GM12891 (cell line): ENCODE measurements at regions not wholly inside any gene's neighbourhood (a gene's known extent, or its start where the extent isn't known, plus 50 kb on each side); places are given as distances from the start of the nearest gene placed in this dataset.
A peak's percentile ranks its signal among the peaks of the same experiment; 100 is the strongest.

Experiments
- DNase-seq: peaks from one replicate; pipeline ENCODE4 v3.0.0; 2011; ENCODE audit warnings: low spot score; ENCODE audit not compliant: insufficient read length
- FAIRE-seq: peaks from 2 replicates; lab custom pipeline; 2011; peaks lifted over from hg19 to GRCh38; lab: Jason Lieb, UNC
- PAX5 ChIP-seq: IDR thresholded peaks from 2 replicates; pipeline ENCODE4 v1.6.1; 2011; ENCODE audit warnings: low read length, moderate library complexity, mild to moderate bottlenecking; ENCODE audit not compliant: insufficient read depth, severe bottlenecking
- POLR2A ChIP-seq: IDR thresholded peaks from 2 replicates; pipeline ENCODE4 v1.6.1; 2011; ENCODE audit warnings: low read depth, low read length, control low read depth
- POLR2AphosphoS5 ChIP-seq: IDR thresholded peaks from 2 replicates; pipeline ENCODE4 v1.6.1; 2011; ENCODE audit warnings: low read depth, low read length, control low read depth
- POU2F2 ChIP-seq: IDR thresholded peaks from 2 replicates; pipeline ENCODE4 v1.6.1; 2011; ENCODE audit warnings: low read depth, mild to moderate bottlenecking, control low read depth, low read length, moderate library complexity
- SPI1 ChIP-seq: IDR thresholded peaks from 2 replicates; pipeline ENCODE4 v1.6.1; 2011; ENCODE audit warnings: low read depth, low read length, control low read depth
- TAF1 ChIP-seq: IDR thresholded peaks from 2 replicates; pipeline ENCODE4 v1.6.1; 2011; ENCODE audit warnings: low read depth, low read length, control low read depth

DNA sequence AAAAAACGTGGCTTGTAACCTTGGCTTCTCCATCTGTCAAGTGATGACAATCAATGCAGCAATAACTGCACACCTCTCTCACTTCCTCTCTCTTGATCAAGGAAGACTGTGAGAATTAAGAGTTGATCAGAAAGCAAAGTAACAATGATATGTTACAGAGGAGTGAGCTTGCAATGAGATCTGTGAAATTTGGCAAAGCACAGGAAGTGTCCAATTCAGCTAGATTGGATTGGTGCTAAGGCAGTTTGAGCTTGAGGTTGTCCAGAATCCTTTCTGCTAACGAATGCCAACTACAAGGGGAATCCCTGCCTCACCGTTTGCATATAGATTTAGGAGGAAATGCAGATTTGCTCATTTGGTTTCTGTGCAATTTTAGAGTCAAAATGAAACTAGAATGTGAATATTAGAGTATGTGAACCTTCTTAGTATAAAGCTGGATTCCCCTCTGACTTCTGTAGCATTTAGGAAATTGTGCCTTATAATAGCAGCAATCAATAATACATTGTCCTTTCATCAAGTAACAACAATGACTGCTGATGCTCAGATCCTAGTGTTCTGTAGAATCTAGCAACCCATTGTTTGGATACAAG is 346.4 kb downstream of the PTTG2 start:
- TF ChIP-seq POLR2AphosphoS5 (no peak), SPI1 (peak; percentile 96), POU2F2 (peak; percentile 100), POLR2A (no peak)
- DNase-seq (no peak), FAIRE-seq (peak; percentile 97)

DNA sequence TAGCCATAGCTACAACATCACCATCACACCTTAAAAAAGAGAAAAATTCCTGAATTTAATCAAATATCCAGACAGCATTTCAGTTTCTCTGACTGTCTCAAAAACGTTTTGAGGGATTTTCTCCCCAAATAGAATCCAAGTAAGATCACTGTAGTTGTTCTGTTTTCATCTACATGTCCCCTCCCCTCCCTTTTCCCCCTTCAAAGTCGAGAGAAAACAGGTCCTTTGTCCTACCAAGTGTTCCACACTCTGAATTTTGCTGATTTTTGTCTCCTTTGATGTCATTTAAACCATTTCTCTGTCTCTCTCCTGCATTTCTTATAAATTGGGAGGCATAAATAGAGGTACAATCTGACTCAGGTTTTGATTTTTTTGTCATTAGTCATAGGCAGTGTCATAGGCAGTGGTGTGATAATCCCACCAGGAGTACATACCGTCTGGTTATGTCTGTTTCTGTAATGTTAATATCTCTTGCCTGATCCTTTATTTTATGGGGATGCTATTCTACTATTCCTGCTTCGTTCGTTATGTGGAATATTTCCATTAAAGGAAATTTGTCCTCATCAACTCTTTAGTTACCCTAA is 348.6 kb downstream of the PTTG2 start:
- FAIRE-seq = no peak
- DNase-seq = no peak
- no peak for TF ChIP-seq POLR2AphosphoS5

DNA sequence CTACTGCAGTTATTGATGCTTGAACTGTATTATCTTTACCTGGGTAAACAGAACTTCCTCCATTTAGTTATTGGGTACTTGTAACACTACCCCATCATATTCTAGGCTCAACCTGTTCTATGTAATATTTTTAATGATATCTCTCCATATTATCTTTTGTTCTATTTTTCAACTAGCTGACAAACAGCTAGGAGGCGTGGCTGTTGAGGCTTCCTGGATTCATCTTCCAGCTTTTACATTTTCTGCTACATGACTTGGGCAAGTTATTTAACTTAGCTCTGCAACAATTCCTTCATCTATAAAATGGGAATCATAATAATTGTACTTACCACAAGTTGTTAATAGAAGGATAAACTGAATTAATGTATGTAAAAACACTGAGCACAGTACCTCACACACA is 349.3 kb downstream of the PTTG2 start:
- TF ChIP-seq POLR2AphosphoS5 (no peak), PAX5 (no peak), TAF1 (no peak), POLR2A (no peak), POU2F2 (no peak), SPI1 (no peak)
- FAIRE-seq (no peak), DNase-seq (no peak)

DNA sequence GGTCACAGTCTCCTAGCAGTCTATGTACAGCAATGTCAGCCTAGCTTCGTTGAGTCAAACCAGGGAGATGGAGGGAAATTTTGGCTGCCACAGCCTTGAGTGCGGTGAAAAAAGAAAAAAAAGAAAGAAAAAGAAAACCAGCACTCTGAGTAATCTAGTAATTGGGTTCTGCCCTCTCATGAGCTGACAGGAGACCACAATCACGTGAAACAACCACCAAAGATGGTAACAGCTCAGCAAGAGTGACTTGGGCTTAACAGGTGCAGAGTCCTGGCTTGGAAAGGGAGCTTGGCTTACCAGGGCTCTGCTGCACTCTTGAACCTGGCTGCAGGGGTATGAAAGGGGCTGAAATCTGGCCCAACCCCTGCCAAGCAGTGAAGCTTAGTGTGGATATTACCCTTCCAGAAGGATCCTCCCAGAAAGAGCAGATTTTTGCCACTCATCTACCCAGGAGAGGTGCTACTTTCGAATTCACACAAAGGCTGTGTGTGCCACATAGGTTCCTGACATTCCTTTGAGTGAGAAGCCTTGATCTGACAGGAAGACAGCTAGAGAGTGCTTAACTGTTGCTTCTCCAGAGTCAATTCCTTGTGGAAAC is 350.3 kb downstream of the PTTG2 start:
- no peak; the same call in 1 of the 2 replicates for TF ChIP-seq POLR2A
- TF ChIP-seq PAX5 = peak; percentile 43
- TF ChIP-seq POU2F2 = peak; percentile 91
- TF ChIP-seq TAF1 = no peak
- TF ChIP-seq SPI1 = 0 out of 2 replicates have a peak, but pooled peaks have one; percentile 22
- 0 out of 2 replicates have a peak, but pooled peaks have one; percentile 44 for TF ChIP-seq POLR2AphosphoS5
- FAIRE-seq (peak; percentile 95), DNase-seq (peak; percentile 43)

DNA sequence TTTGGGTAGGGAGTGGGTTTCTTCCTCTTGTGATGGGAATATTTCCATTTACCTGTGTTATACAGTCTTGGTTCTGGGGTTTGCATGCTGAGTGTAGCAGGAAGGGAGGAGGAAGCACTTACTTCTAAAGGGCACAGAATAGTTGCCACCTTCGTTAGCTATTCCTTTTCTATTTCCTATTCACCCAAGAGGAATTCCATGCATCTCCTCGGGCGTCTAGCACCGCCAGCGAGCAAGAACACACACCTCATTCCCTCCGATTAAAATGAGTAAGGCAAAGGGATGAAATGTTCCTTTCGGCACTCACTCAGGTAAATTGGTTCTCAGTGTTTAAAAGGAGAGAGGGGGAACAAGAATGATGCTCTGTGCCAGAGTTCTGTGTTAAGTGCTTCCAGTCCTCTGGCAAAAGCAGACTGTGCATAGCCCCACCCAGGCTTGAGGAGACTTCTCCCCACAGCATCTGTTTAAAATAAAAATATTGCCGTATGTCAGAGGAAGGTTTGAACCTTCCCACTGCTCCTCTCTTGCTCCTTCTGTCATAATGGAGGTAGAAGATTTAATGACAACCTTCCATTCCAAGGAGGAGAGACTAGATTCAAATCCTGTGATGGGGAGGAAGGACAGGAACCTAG is 351.4 kb downstream of the PTTG2 start:
- FAIRE-seq (peak; percentile 47), DNase-seq (no peak)
- TF ChIP-seq POLR2AphosphoS5 (no peak), POLR2A (no peak), POU2F2 (no peak), PAX5 (no peak), TAF1 (no peak), SPI1 (no peak)

DNA sequence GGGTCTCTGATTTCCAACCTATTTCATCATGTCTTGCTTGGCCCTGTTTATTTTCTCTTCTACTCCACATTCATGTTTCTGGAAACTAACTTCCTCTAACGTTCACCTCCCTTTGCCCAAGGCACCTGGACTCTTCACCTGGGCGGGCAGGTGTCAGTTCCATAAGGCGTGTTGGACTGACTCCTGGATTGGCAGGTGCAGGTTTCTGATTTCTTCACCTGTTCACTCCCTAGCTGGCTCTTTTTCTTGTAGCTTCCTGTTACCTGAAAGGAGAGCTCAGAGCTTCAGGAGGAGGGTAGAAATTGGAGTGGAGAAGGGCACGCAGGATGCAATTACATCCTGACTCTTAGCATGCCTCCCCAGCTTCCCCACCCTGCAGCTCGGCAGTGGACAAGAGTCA is 350.8 kb upstream of the KLF3 start:
- TF ChIP-seq SPI1 (no peak), POU2F2 (no peak), TAF1 (no peak)
- DNase-seq (no peak), FAIRE-seq (no peak)

DNA sequence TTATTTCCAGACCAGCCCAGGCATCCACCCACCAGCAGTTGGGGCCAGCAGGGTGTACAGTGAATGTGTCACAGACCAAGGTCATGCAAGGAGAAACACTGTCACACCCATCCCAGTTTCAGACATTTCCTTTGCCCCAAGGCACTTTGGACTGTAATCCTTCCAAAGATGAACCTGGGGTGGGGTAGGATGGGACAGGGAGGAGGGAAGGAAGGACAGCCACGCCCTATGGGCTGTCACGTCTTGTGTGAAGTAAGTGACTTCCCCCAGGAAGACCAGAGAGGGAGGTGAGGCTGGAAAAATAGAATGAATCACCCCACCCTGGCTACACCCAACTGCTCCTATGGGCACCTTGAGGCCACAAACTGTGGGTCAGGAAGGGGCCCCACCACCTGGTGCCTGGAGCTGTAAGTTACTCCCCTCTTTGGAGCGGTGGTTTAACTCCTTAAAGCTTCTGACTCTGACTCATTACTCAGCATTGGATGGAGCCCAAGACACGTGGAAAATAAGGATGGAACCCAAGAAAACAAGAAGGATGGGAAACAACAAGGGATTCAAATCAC is 349.9 kb upstream of the KLF3 start:
- no peak for DNase-seq
- peak; percentile 76 for FAIRE-seq
- TF ChIP-seq SPI1 = no peak
- no peak for TF ChIP-seq POLR2A
- no peak for TF ChIP-seq TAF1
- TF ChIP-seq PAX5 = no peak
- no peak for TF ChIP-seq POU2F2
- no peak for TF ChIP-seq POLR2AphosphoS5

DNA sequence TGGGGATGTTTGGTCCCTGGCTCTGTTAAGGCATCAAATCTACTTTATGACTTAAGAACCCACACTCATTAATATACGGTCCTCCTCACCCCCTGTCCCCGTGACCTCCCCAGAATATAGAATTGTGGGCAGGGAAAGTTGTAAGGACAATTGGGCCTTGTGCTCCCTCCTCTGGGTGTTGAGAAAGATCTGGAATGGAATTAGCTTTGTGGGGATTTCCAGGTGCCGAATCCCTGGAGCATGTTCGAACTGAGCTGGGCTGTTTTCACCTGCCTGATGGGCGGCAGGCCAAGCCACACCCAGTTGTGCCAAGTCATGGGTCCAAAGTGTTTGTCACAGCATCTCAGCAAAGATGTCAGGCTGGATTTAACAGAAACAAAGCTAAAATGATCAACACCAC is 349.3 kb upstream of the KLF3 start:
- DNase-seq (no peak), FAIRE-seq (peak; percentile 5)
- TF ChIP-seq PAX5 (no peak), TAF1 (no peak), POLR2AphosphoS5 (no peak), SPI1 (no peak), POU2F2 (no peak), POLR2A (no peak)

DNA sequence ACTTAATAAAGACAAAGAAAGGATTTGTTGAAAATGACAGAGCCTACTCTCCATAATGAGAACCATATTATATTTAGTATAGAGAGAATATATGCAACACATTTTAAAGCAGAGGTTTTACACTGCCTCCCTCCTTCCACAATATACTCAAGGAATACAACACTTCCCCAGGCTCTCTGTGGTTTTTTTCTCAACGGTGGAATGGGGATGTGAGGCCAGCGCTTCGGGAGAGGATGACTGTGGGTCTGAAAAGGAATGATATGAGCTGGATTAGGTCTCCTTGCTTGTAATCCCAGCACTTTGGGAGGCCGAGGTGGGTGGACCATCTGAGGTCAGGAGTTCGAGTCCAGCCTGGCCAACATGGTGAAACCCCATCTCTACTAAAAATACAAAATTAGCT is 348.7 kb upstream of the KLF3 start:
- FAIRE-seq = no peak

More for the DNA sequence above, 348.7 kb upstream of the KLF3 start:
- DNase-seq = no peak
- TF ChIP-seq PAX5 = no peak
- no peak for TF ChIP-seq POU2F2
- TF ChIP-seq POLR2A = no peak
- no peak for TF ChIP-seq SPI1
- TF ChIP-seq POLR2AphosphoS5 = no peak
- TF ChIP-seq TAF1 = no peak
